Loucy (cell line): ENCODE measurements at regions not wholly inside any gene's neighbourhood (a gene's known extent, or its start where the extent isn't known, plus 50 kb on each side); places are given as distances from the start of the nearest gene placed in this dataset.

Experiments
- CTCF ChIP-seq: fragments of 200-600 bp; sonication (generic); conservative IDR thresholded peaks from 2 replicates; pipeline ENCODE4 v1.5.1; 2014; ENCODE audit warnings: mild to moderate bottlenecking, antibody characterized with exemption, low read length
- EZH2phosphoT487 ChIP-seq: fragments of 200-600 bp; IDR thresholded peaks from 2 replicates; pipeline ENCODE4 v1.6.1; 2018; ENCODE audit warnings: antibody characterized with exemption, mild to moderate bottlenecking, moderate library complexity, borderline replicate concordance

- TF ChIP-seq EZH2phosphoT487 (no peak), CTCF (no peak)
Observed at GRCh38 chr18:65057439-65058083, 693.3 kb upstream of the CDH7 start.
